ENCODE measurements at regions not wholly inside any gene's neighbourhood (a gene's known extent, or its start where the extent isn't known, plus 50 kb on each side); places are given as distances from the start of the nearest gene placed in this dataset.

DNA sequence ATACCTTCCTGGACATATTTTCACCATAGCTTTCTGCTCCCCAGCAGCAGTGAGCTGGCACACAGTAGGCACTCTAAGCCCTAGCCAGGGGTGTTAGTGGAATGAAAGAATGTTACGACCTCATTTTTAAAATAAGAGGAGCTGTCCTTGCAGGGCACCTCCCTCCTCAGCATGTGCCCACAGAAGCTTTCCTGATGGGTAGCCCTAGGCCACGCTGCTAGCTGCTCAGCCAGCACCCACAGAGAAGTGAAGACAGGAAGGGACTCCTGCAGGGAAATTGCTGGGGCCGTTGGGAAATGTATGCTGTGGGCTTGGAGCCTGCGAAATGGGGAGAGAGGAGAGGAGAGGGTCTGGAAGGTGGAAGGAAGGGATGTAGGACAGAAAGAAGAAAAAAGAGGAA is 87.3 kb upstream of the ANKRD34C start:
- Histone ChIP-seq H3K9me3 (no peaks in the 10 kb centered on the region), H3K36me3 (no peaks in the 10 kb centered on the region), H3K4me3 (no peak overlapping the region), H3K27me3 (peaks cover 8% of the 10 kb centered on the region), H3K27ac (no peak overlapping the region), H3K4me1 (no peaks in the 10 kb centered on the region)
- in situ Hi-C loops (cut with MboI; ENCODE audit: low pct_ligation_motif_present in 1 of 4, low pct_unique_long_range_greater_than_20kb in 1 of 4, low sequenced_read_pairs in 3 of 4), result loop anchor here in 3 of 4 donors (25.0 kb wide), 1 partner anchor 283 kb away; no protein-coding TSS in a partner anchor
- intact Hi-C loops (cut with DNase I; ENCODE audit: low total_unique reads), result no loop called here
- TF ChIP-seq POLR2AphosphoS5 (IDR thresholded peaks at IDR 0.05) (no peak), EP300 (IDR thresholded peaks at IDR 0.05; ENCODE audit: low read depth) (no peak), POLR2A (IDR thresholded peaks at IDR 0.05) (no peak)
- TF ChIP-seq, protein P1, sequence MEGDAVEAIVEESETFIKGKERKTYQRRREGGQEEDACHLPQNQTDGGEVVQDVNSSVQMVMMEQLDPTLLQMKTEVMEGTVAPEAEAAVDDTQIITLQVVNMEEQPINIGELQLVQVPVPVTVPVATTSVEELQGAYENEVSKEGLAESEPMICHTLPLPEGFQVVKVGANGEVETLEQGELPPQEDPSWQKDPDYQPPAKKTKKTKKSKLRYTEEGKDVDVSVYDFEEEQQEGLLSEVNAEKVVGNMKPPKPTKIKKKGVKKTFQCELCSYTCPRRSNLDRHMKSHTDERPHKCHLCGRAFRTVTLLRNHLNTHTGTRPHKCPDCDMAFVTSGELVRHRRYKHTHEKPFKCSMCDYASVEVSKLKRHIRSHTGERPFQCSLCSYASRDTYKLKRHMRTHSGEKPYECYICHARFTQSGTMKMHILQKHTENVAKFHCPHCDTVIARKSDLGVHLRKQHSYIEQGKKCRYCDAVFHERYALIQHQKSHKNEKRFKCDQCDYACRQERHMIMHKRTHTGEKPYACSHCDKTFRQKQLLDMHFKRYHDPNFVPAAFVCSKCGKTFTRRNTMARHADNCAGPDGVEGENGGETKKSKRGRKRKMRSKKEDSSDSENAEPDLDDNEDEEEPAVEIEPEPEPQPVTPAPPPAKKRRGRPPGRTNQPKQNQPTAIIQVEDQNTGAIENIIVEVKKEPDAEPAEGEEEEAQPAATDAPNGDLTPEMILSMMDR (IDR thresholded peaks at IDR 0.05), result no peak
- DNase-seq, result no peak
- WGBS, 2 donors (ENCODE audit: low coverage in 1 of 2), result 57 to 58% methylated on average over 2 to 4 of the region's 4 CpGs

DNA sequence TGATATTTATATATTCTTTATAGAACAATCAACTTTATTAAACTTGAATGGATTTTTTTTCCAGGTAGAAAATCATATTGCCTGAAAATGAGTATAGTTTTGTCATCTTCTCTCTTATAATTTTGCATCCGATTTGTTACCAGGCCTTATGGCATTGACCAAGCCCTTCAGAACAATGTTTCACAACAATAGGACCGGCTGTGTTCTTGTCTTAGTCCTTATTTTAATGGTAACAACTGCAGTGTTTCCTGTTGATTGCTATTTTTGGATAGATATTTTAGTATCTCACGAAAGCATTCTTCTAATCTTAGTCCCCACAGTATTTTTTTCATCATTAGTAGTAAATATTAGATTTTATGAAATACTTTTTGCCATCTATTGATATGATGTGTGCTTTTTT is 88.1 kb upstream of the ANKRD34C start:
- Histone ChIP-seq H3K36me3 (no peaks in the 10 kb centered on the region), H3K4me1 (no peaks in the 10 kb centered on the region), H3K27ac (no peak overlapping the region), H3K4me3 (no peak overlapping the region), H3K9me3 (no peaks in the 10 kb centered on the region), H3K27me3 (peaks cover 8% of the 10 kb centered on the region)
- intact Hi-C loops (cut with DNase I; ENCODE audit: low total_unique reads), result no loop called here
- WGBS, 2 donors (ENCODE audit: low coverage in 1 of 2), result 70 to 75% methylated on average over 3 of the region's 3 CpGs
- in situ Hi-C loops (cut with MboI; ENCODE audit: low pct_ligation_motif_present in 1 of 4, low pct_unique_long_range_greater_than_20kb in 1 of 4, low sequenced_read_pairs in 3 of 4), result loop anchor here in 3 of 4 donors (25.0 kb wide), 1 partner anchor 282 kb away; no protein-coding TSS in a partner anchor
- no peak for DNase-seq
- TF ChIP-seq, protein P1 (IDR thresholded peaks at IDR 0.05), result no peak
- TF ChIP-seq POLR2AphosphoS5 (IDR thresholded peaks at IDR 0.05) (no peak), POLR2A (IDR thresholded peaks at IDR 0.05) (no peak), EP300 (IDR thresholded peaks at IDR 0.05; ENCODE audit: low read depth) (no peak)

DNA sequence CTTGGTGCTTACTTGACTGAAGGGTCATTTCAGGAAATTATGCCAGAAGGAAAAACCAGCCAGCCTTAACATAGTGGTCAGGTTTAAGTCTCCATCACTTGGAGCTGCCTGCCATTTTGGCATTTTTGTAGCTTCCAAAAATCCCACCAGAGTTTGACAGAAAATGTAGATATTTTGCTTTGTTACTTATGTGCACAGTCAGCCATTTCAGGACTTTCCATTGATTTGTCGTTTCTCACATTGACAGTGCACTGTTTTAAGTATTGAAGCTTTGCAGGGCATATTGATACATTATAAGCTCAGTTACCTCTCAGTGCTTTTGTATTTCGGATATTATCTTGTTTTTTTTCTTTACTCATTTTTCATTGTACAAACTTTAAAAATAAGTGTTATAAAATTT is 89.0 kb upstream of the ANKRD34C start:
- 62 to 75% methylated on average over 2 of the region's 2 CpGs for WGBS, 2 donors (ENCODE audit: low coverage in 1 of 2)
- intact Hi-C loops (cut with DNase I; ENCODE audit: low total_unique reads), result no loop called here

DNA sequence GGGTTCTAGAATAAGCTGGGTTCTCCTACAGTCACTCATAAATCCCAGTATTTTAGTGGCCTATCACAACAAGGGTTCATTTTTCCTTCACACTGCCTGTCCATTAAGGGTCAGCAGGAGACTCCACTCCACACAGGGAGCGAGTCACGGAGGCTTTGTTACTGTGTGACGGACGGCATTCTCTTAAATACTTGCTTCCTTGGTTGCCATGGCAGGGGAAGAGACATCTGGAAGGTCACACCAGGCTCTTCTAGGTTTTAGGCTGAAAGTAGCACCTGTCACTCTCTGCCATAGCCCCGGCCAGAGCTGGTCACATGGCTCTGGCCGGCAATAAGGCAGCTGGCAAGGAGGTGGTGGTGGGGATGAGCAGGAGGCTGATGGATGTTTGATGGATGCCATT is 89.4 kb upstream of the ANKRD34C start:
- H3K36me3 ChIP-seq, result no peaks in the 10 kb centered on the region
- intact Hi-C loops (cut with DNase I; ENCODE audit: low total_unique reads) (no loop called here), in situ Hi-C loops (cut with MboI; ENCODE audit: low pct_ligation_motif_present in 1 of 4, low pct_unique_long_range_greater_than_20kb in 1 of 4, low sequenced_read_pairs in 3 of 4) (loop anchor here in 3 of 4 donors (25.0 kb wide), 1 partner anchor 281 kb away; no protein-coding TSS in a partner anchor)
- H3K9me3 ChIP-seq, result no peaks in the 10 kb centered on the region
- 65% methylated on average over 6 of the region's 6 CpGs; no CpG with 5 or more reads in 1 of the 2 donors for WGBS, 2 donors (ENCODE audit: low coverage in 1 of 2)
- no peak overlapping the region for H3K27ac ChIP-seq
- DNase-seq, result no peak
- H3K4me1 ChIP-seq, result no peaks in the 10 kb centered on the region
- TF ChIP-seq EP300 (IDR thresholded peaks at IDR 0.05; ENCODE audit: low read depth) (no peak), POLR2AphosphoS5 (IDR thresholded peaks at IDR 0.05) (no peak), POLR2A (IDR thresholded peaks at IDR 0.05) (no peak)
- TF ChIP-seq, protein P1 (IDR thresholded peaks at IDR 0.05), result no peak
- H3K4me3 ChIP-seq, result no peak overlapping the region
- H3K27me3 ChIP-seq, result peaks cover 8% of the 10 kb centered on the region

More for the DNA sequence above, 89.0 kb upstream of the ANKRD34C start:
- Histone ChIP-seq H3K27me3 (peaks cover 8% of the 10 kb centered on the region), H3K27ac (no peak overlapping the region), H3K36me3 (no peaks in the 10 kb centered on the region), H3K9me3 (no peaks in the 10 kb centered on the region), H3K4me3 (no peak overlapping the region), H3K4me1 (no peaks in the 10 kb centered on the region)
- in situ Hi-C loops (cut with MboI; ENCODE audit: low pct_ligation_motif_present in 1 of 4, low pct_unique_long_range_greater_than_20kb in 1 of 4, low sequenced_read_pairs in 3 of 4), result loop anchor here in 3 of 4 donors (25.0 kb wide), 1 partner anchor 281 kb away; no protein-coding TSS in a partner anchor
- DNase-seq, result no peak
- TF ChIP-seq POLR2AphosphoS5 (IDR thresholded peaks at IDR 0.05) (no peak), EP300 (IDR thresholded peaks at IDR 0.05; ENCODE audit: low read depth) (no peak), POLR2A (IDR thresholded peaks at IDR 0.05) (no peak)
- TF ChIP-seq, protein P1 (IDR thresholded peaks at IDR 0.05), result no peak
